ENCODE measurements at regions not wholly inside any gene's neighbourhood (a gene's known extent, or its start where the extent isn't known, plus 50 kb on each side); places are given as distances from the start of the nearest gene placed in this dataset.

- TF ChIP-seq POLR2A (IDR thresholded peaks at IDR 0.05; ENCODE audit: low read depth, low read length) (no peak), POLR2AphosphoS5 (IDR thresholded peaks at IDR 0.05; ENCODE audit: low read depth, low read length) (no peak)
These were observed 265.2 kb downstream of the BMP7 start for GRCh38 chr20:57001126-57001767.
